HCT116 (cell line): ENCODE measurements at regions not wholly inside any gene's neighbourhood (a gene's known extent, or its start where the extent isn't known, plus 50 kb on each side); places are given as distances from the start of the nearest gene placed in this dataset.

Experiments used
- ATAC-seq: fragments of 200-7000 bp; cut with Tn5 transposase; 2 replicates; pipeline ENCODE4 v1.9.1; 2020; ENCODE audit warnings: mild to moderate bottlenecking, moderate library complexity
- BruUV-seq: library from RNA; stranded (reverse); fragments of 400-500 nt; replicated peaks from 2 replicates; lab custom pipeline; 2021; lab: Mats Ljungman, UMichigan
- CTCF ChIA-PET: fragments of 300-600 bp; sonication (Branson Sonifier 250); formaldehyde crosslinking; loops from one replicate; lab custom pipeline; 2021; ENCODE audit warnings: antibody characterized with exemption; lab: Charles Lee
- POLR2A ChIA-PET: fragments of 300-600, 350-600 bp; sonication (Branson Sonifier 250); formaldehyde crosslinking; loops from one replicate; lab custom pipeline; 2021; ENCODE audit warnings: antibody characterized with exemption; lab: Charles Lee
- RAD21 ChIA-PET, 2 experiments: fragments of 300-600 bp; sonication (Branson Sonifier 250); formaldehyde crosslinking; loops; one replicate each; lab custom pipeline; 2023; ENCODE audit warnings: low total read pairs in 2 of 2; ENCODE audit not compliant: uncharacterized antibody in 2 of 2, unreplicated experiment in 2 of 2, low non-redundant PET in 1 of 2; lab: Charles Lee
- DNase-seq: peaks from one replicate; pipeline ENCODE4 v3.0.0-alpha.2; 2010; ENCODE audit warnings: low read depth, low spot score
- H2AFZ ChIP-seq: fragments of 200-600 bp; shearing (Covaris generic), sonication (generic); 2 replicates; pipeline ENCODE4 v1.6.1; 2017; ENCODE audit warnings: low read depth, mixed run types, mixed read lengths, antibody characterized with exemption, low read length; ENCODE audit not compliant: poor library complexity, severe bottlenecking
- H3K27ac ChIP-seq: 2 replicates; pipeline ENCODE4 v1.5.1; 2012; ENCODE audit warnings: low read depth, low read length
- H3K27me3 ChIP-seq: fragments of 200-600 bp; sonication (generic); 2 replicates; pipeline ENCODE4 v1.6.1; 2016; ENCODE audit warnings: mixed run types, low read length, mixed read lengths; ENCODE audit not compliant: insufficient read depth
- H3K36me3 ChIP-seq, 2 experiments: fragments of 200-500 bp in 1 of 2; fragments of 200-600 bp in 1 of 2; sonication (Bioruptor generic) in 1 of 2; sonication (generic) in 1 of 2; 2 replicates each; pipeline versions ENCODE4 v1.5.1 to v1.6.1; 2014 to 2016; ENCODE audit warnings: low read length in 2 of 2, inconsistent platforms in 1 of 2, mixed read lengths in 1 of 2, mixed run types in 1 of 2; ENCODE audit not compliant: insufficient read depth in 2 of 2, control insufficient read depth in 1 of 2
- H3K4me1 ChIP-seq, 2 experiments: fragments of 200-600 bp in 1 of 2; sonication (generic) in 1 of 2; 2 replicates each; pipeline versions ENCODE4 v1.5.1 to v1.6.1; 2012 to 2017; ENCODE audit warnings: low read length in 2 of 2, inconsistent platforms in 1 of 2, mild to moderate bottlenecking in 1 of 2, mixed read lengths in 1 of 2, mixed run types in 1 of 2, moderate library complexity in 1 of 2; ENCODE audit not compliant: insufficient read depth in 2 of 2, control insufficient read depth in 1 of 2
- H3K4me2 ChIP-seq: fragments of 200-600 bp; sonication (generic); 2 replicates; pipeline ENCODE4 v1.6.1; 2017; ENCODE audit warnings: mixed run types, low read length, mixed read lengths
- H3K4me3 ChIP-seq, 2 experiments: fragments of 200-600 bp in 1 of 2; sonication (generic) in 1 of 2; replicated peaks in 1 of 2; 2 replicates each; pipeline ENCODE4 v1.5.1; 2011 to 2016; ENCODE audit warnings: low read length in 2 of 2, control low read depth in 1 of 2, low read depth in 1 of 2, mild to moderate bottlenecking in 1 of 2, mixed read lengths in 1 of 2, mixed run types in 1 of 2
- H3K79me2 ChIP-seq: fragments of 200-600 bp; sonication (generic); 2 replicates; pipeline ENCODE4 v1.6.1; 2017; ENCODE audit warnings: mild to moderate bottlenecking, mixed run types, low read length, moderate library complexity, mixed read lengths; ENCODE audit not compliant: insufficient read depth
- H3K9ac ChIP-seq: fragments of 200-600 bp; sonication (generic); 2 replicates; pipeline ENCODE4 v1.6.1; 2016; ENCODE audit warnings: low read length, mixed read lengths
- H3K9me2 ChIP-seq: fragments of 200-600 bp; sonication (generic), shearing (Covaris generic); 2 replicates; pipeline ENCODE4 v1.6.1; 2017; ENCODE audit warnings: mixed run types, mild to moderate bottlenecking, moderate library complexity; ENCODE audit not compliant: insufficient read depth
- H3K9me3 ChIP-seq, 2 experiments: fragments of 200-500 bp in 1 of 2; fragments of 200-600 bp in 1 of 2; sonication (Bioruptor generic) in 1 of 2; sonication (generic) in 1 of 2; 2 replicates each; pipeline ENCODE4 v1.6.1; 2014 to 2017; ENCODE audit warnings: low read length in 2 of 2, mixed read lengths in 2 of 2, inconsistent platforms in 1 of 2, low read depth in 1 of 2, mild to moderate bottlenecking in 1 of 2, mixed run types in 1 of 2, moderate library complexity in 1 of 2; ENCODE audit not compliant: control insufficient read depth in 1 of 2, insufficient read depth in 1 of 2
- H4K20me1 ChIP-seq: fragments of 200-600 bp; sonication (generic), shearing (Covaris generic); 2 replicates; pipeline ENCODE4 v1.6.1; 2017; ENCODE audit warnings: mixed run types, mild to moderate bottlenecking, moderate library complexity; ENCODE audit not compliant: insufficient read depth
- CBX3 ChIP-seq: IDR thresholded peaks from 2 replicates; pipeline ENCODE4 v1.6.1; 2012; ENCODE audit warnings: low read depth
- CEBPB ChIP-seq: IDR thresholded peaks from 2 replicates; pipeline ENCODE4 v1.6.1; 2012; ENCODE audit warnings: low read depth
- EGR1 ChIP-seq: IDR thresholded peaks from 2 replicates; pipeline ENCODE4 v1.6.1; 2012; ENCODE audit warnings: low read depth
- ELF1 ChIP-seq: IDR thresholded peaks from 2 replicates; pipeline ENCODE4 v1.6.1; 2012; ENCODE audit warnings: low read depth, borderline replicate concordance
- EZH2phosphoT487 ChIP-seq: fragments of 200-600 bp; IDR thresholded peaks from 2 replicates; pipeline ENCODE4 v1.6.1; 2018; ENCODE audit warnings: antibody characterized with exemption, borderline replicate concordance
- FOSL1 ChIP-seq: IDR thresholded peaks from 2 replicates; pipeline ENCODE4 v1.6.1; 2012; ENCODE audit warnings: low read depth
- JUND ChIP-seq: IDR thresholded peaks from 2 replicates; pipeline ENCODE4 v1.6.1; 2012
- POLR2A ChIP-seq: IDR thresholded peaks from 2 replicates; pipeline ENCODE4 v1.7.0; 2011; ENCODE audit warnings: borderline replicate concordance; ENCODE audit not compliant: insufficient read depth, insufficient read length; ENCODE audit errors: extremely low read depth
- POLR2AphosphoS5 ChIP-seq: IDR thresholded peaks from 2 replicates; pipeline ENCODE4 v1.6.1; 2011; ENCODE audit warnings: mild to moderate bottlenecking, low read depth, low read length, moderate library complexity
- RAD21 ChIP-seq: IDR thresholded peaks from 2 replicates; pipeline ENCODE4 v1.6.1; 2012; ENCODE audit warnings: low read depth, mild to moderate bottlenecking
- SIN3A ChIP-seq: IDR thresholded peaks from 2 replicates; pipeline ENCODE4 v1.6.1; 2012; ENCODE audit warnings: low read depth
- SP1 ChIP-seq: IDR thresholded peaks from 2 replicates; pipeline ENCODE4 v1.6.1; 2012; ENCODE audit warnings: low read depth
- TCF7L2 ChIP-seq: IDR thresholded peaks from 2 replicates; pipeline ENCODE4 v1.7.0; 2011; ENCODE audit warnings: borderline replicate concordance, inconsistent platforms; ENCODE audit not compliant: insufficient read depth, insufficient read length; ENCODE audit errors: extremely low read depth
- YY1 ChIP-seq: IDR thresholded peaks from 2 replicates; pipeline ENCODE4 v1.6.1; 2011; ENCODE audit warnings: low read length, low read depth, moderate library complexity, mild to moderate bottlenecking; ENCODE audit not compliant: insufficient replicate concordance; ENCODE audit errors: extremely low read depth
- ZFX ChIP-seq: fragments of 450-650 bp; IDR thresholded peaks from 2 replicates; pipeline ENCODE4 v1.6.1; 2017
- ZNF274 ChIP-seq: fragments of 200-500 bp; sonication (Bioruptor generic); IDR thresholded peaks from 2 replicates; pipeline ENCODE4 v1.6.1; 2014; ENCODE audit warnings: mild to moderate bottlenecking, low read depth, low read length, inconsistent platforms
- intact Hi-C: fragments of 100-400 bp; cut with micrococcal nuclease; formaldehyde crosslinking; loops from 2 replicates; pipeline ENCODE4 v1.10.0; 2022
- TF ChIP-seq, protein P1 (sequence below): IDR thresholded peaks from 2 replicates; pipeline ENCODE4 v1.6.1; 2012
- TF ChIP-seq, protein P2 (sequence below): IDR thresholded peaks from 2 replicates; pipeline ENCODE4 v1.6.1; 2012

DNA sequence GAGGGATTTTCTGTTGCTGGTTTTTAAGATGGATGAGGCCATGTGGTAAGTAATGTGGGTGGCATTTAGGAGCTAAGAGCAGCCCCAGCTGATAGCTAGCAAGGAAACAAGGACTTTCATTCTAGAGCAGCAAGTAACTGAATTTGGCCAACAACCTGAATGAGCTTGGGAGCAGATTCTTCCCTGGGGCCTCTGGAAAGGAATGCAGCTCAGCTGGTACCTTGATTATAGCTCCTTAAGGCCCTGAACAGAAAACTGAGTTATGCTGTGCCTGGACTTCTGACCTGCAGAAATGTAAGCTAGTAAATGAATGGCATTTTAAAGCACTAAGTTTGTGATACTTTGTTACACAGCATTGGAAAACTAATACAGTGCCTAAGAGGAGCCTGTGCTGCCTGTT is 565.5 kb downstream of the PDCD6IP start:
- ATAC-seq (no peak), DNase-seq (no peak)
- Histone ChIP-seq H3K9me2 (no peaks in the 10 kb centered on the region), H3K36me3 (no peaks in the 10 kb centered on the region), H2AFZ (no peak overlapping the region), H3K9ac (no peak overlapping the region), H3K27me3 (no peaks in the 10 kb centered on the region), H4K20me1 (no peaks in the 10 kb centered on the region), H3K4me3 (no peak overlapping the region), H3K9me3 (no peaks in the 10 kb centered on the region), H3K27ac (no peak overlapping the region), H3K79me2 (no peaks in the 10 kb centered on the region), H3K4me2 (no peak overlapping the region), H3K4me1 (no peaks in the 10 kb centered on the region)
- ChIA-PET RAD21 (no interaction called here), CTCF (no interaction called here), POLR2A (no interaction called here)
- no TSS peak for BruUV-seq
- TF ChIP-seq EZH2phosphoT487: no peak
- TF ChIP-seq TCF7L2: no peak
- TF ChIP-seq EGR1: no peak
- no peak for TF ChIP-seq ELF1
- TF ChIP-seq RAD21: no peak
- TF ChIP-seq POLR2A: no peak
- no peak for TF ChIP-seq SIN3A
- TF ChIP-seq YY1: no peak
- no peak for TF ChIP-seq POLR2AphosphoS5
- no peak for TF ChIP-seq ZFX
- no peak for TF ChIP-seq ZNF274
- TF ChIP-seq CBX3: no peak
- no peak for TF ChIP-seq SP1
- no peak for TF ChIP-seq JUND
- no peak for TF ChIP-seq CEBPB
- TF ChIP-seq FOSL1: no peak
- TF ChIP-seq, protein P1, sequence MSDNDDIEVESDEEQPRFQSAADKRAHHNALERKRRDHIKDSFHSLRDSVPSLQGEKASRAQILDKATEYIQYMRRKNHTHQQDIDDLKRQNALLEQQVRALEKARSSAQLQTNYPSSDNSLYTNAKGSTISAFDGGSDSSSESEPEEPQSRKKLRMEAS: no peak
- TF ChIP-seq, protein P2, sequence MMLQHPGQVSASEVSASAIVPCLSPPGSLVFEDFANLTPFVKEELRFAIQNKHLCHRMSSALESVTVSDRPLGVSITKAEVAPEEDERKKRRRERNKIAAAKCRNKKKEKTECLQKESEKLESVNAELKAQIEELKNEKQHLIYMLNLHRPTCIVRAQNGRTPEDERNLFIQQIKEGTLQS: no peak
- intact Hi-C loops: no loop called here
